H9 (cell line): ENCODE measurements at regions not wholly inside any gene's neighbourhood (a gene's known extent, or its start where the extent isn't known, plus 50 kb on each side); places are given as distances from the start of the nearest gene placed in this dataset.

ENCODE experiments used
- DNase-seq: peaks from one replicate; pipeline ENCODE4 v3.0.0-alpha.2; 2017
- H2AFZ ChIP-seq: one replicate; pipeline ENCODE4 v1.6.1; 2013; ENCODE audit warnings: mild to moderate bottlenecking, low read length, control low read depth, moderate library complexity
- H2AK5ac ChIP-seq: 2 replicates; pipeline ENCODE4 v1.6.1; 2013; ENCODE audit warnings: low read length, control low read depth, mixed read lengths; ENCODE audit not compliant: insufficient read length
- H2BK120ac ChIP-seq: one replicate; pipeline ENCODE4 v1.6.1; 2013; ENCODE audit warnings: low read depth, mild to moderate bottlenecking, low read length, control low read depth, inconsistent platforms; ENCODE audit not compliant: poor library complexity, severe bottlenecking
- H2BK12ac ChIP-seq: 2 replicates; pipeline ENCODE4 v1.6.1; 2013; ENCODE audit warnings: low read length, control low read depth, mixed read lengths, low read depth; ENCODE audit not compliant: insufficient read length
- H2BK15ac ChIP-seq: 2 replicates; pipeline ENCODE4 v1.6.1; 2013; ENCODE audit warnings: low read depth, low read length, control low read depth
- H2BK20ac ChIP-seq: one replicate; pipeline ENCODE4 v1.6.1; 2013; ENCODE audit warnings: low read depth, mild to moderate bottlenecking, low read length, control low read depth, inconsistent platforms; ENCODE audit not compliant: poor library complexity, severe bottlenecking
- H2BK5ac ChIP-seq: 2 replicates; pipeline ENCODE4 v1.6.1; 2013; ENCODE audit warnings: low read length, control low read depth, mixed read lengths; ENCODE audit not compliant: insufficient read length
- H3K14ac ChIP-seq: 2 replicates; pipeline ENCODE4 v1.6.1; 2013; ENCODE audit warnings: low read length, control low read depth; ENCODE audit not compliant: insufficient read depth
- H3K18ac ChIP-seq: 2 replicates; pipeline ENCODE4 v1.6.1; 2013; ENCODE audit warnings: low read depth, mild to moderate bottlenecking, mixed read lengths, low read length, control low read depth; ENCODE audit not compliant: insufficient read length
- H3K23ac ChIP-seq: 2 replicates; pipeline ENCODE4 v1.6.1; 2013; ENCODE audit warnings: low read length, control low read depth, mixed read lengths, low read depth; ENCODE audit not compliant: insufficient read length
- H3K23me2 ChIP-seq: 2 replicates; pipeline ENCODE4 v1.6.1; 2013; ENCODE audit warnings: low read depth, mild to moderate bottlenecking, mixed read lengths, low read length, control low read depth; ENCODE audit not compliant: insufficient read length, poor library complexity, severe bottlenecking
- H3K27ac ChIP-seq: 2 replicates; pipeline ENCODE4 v1.5.1; 2013; ENCODE audit warnings: low read length, control low read depth, mixed read lengths, low read depth; ENCODE audit not compliant: insufficient read length
- H3K27me3 ChIP-seq: 2 replicates; pipeline ENCODE4 v1.6.1; 2013; ENCODE audit warnings: low read length, control low read depth, inconsistent platforms; ENCODE audit not compliant: insufficient read depth
- H3K4ac ChIP-seq: 2 replicates; pipeline ENCODE4 v1.6.1; 2013; ENCODE audit warnings: low read depth, mild to moderate bottlenecking, control low read depth, inconsistent platforms, low read length, moderate library complexity
- H3K4me1 ChIP-seq: 2 replicates; pipeline ENCODE4 v1.6.1; 2013; ENCODE audit warnings: low read length, control low read depth, inconsistent platforms; ENCODE audit not compliant: insufficient read depth
- H3K4me2 ChIP-seq: 2 replicates; pipeline ENCODE4 v1.6.1; 2013; ENCODE audit warnings: low read length, control low read depth, mixed read lengths; ENCODE audit not compliant: insufficient read length, insufficient read depth
- H3K56ac ChIP-seq: 2 replicates; pipeline ENCODE4 v1.6.1; 2013; ENCODE audit warnings: low read depth, mild to moderate bottlenecking, mixed read lengths, low read length, control low read depth; ENCODE audit not compliant: insufficient read length
- H3K79me1 ChIP-seq: 2 replicates; pipeline ENCODE4 v1.6.1; 2013; ENCODE audit warnings: low read depth, mild to moderate bottlenecking, moderate library complexity, low read length, control low read depth, inconsistent platforms; ENCODE audit not compliant: insufficient read depth, poor library complexity, severe bottlenecking
- H3K79me2 ChIP-seq: 2 replicates; pipeline ENCODE4 v1.6.1; 2013; ENCODE audit warnings: low read length, control low read depth, inconsistent platforms; ENCODE audit not compliant: insufficient read depth
- H3K9ac ChIP-seq: 2 replicates; pipeline ENCODE4 v1.6.1; 2013; ENCODE audit warnings: low read length, control low read depth, mixed read lengths; ENCODE audit not compliant: insufficient read length; ENCODE audit errors: extremely low read depth
- H3K9me3 ChIP-seq: one replicate; pipeline ENCODE4 v1.6.1; 2013; ENCODE audit warnings: low read depth, low read length, inconsistent platforms; ENCODE audit not compliant: control insufficient read depth
- H3T11ph ChIP-seq: one replicate; pipeline ENCODE4 v1.6.1; 2013; ENCODE audit warnings: mild to moderate bottlenecking, low read length, control low read depth, inconsistent platforms
- H4K20me1 ChIP-seq: one replicate; pipeline ENCODE4 v1.6.1; 2013; ENCODE audit not compliant: control insufficient read depth, insufficient read length, insufficient read depth
- H4K5ac ChIP-seq: 2 replicates; pipeline ENCODE4 v1.6.1; 2013; ENCODE audit warnings: low read depth, mild to moderate bottlenecking, mixed read lengths, low read length, control low read depth; ENCODE audit not compliant: insufficient read length
- H4K8ac ChIP-seq: replicated peaks from 2 replicates; pipeline ENCODE4 v1.6.1; 2013; ENCODE audit warnings: low read length, control low read depth, mixed read lengths, low read depth; ENCODE audit not compliant: insufficient read length
- H4K91ac ChIP-seq: 2 replicates; pipeline ENCODE4 v1.6.1; 2013; ENCODE audit warnings: low read depth, mild to moderate bottlenecking, moderate library complexity, mixed read lengths, low read length, control low read depth; ENCODE audit not compliant: insufficient read length
- H3K27ac Mint-ChIP-seq, 3 experiments: 2 replicates in 2 of 3; 3 replicates in 1 of 3; pipeline ENCODE4 v1.8.0; 2020 to 2021; ENCODE audit warnings: mixed read lengths in 3 of 3, mild to moderate bottlenecking in 1 of 3, moderate library complexity in 1 of 3
- H3K27me3 Mint-ChIP-seq: 2 replicates; pipeline ENCODE4 v1.8.0; 2021; ENCODE audit warnings: low read depth, mild to moderate bottlenecking, moderate library complexity, mixed read lengths
- H3K36me3 Mint-ChIP-seq, 3 experiments: 2 replicates in 2 of 3; 3 replicates in 1 of 3; pipeline ENCODE4 v1.8.0; 2020 to 2021; ENCODE audit warnings: low read depth in 3 of 3, mixed read lengths in 3 of 3; ENCODE audit not compliant: insufficient read depth in 1 of 3
- H3K4me1 Mint-ChIP-seq, 2 experiments: 2 replicates each; pipeline ENCODE4 v1.8.0; 2020; ENCODE audit warnings: mixed read lengths in 2 of 2
- H3K4me3 Mint-ChIP-seq, 2 experiments: 2 replicates in 1 of 2; 3 replicates in 1 of 2; pipeline ENCODE4 v1.8.0; 2020 to 2021; ENCODE audit warnings: mild to moderate bottlenecking in 2 of 2, mixed read lengths in 2 of 2, moderate library complexity in 1 of 2
- H3K9me3 Mint-ChIP-seq, 2 experiments: 2 replicates in 1 of 2; 3 replicates in 1 of 2; pipeline ENCODE4 v1.8.0; 2020; ENCODE audit warnings: mild to moderate bottlenecking in 2 of 2, mixed read lengths in 2 of 2, moderate library complexity in 1 of 2
- WGBS: extraction: QIAGEN DNeasy Blood & Tissue Kit; methylation state at CpG from one replicate; pipeline ENCODE4 v1.1.7; 2013; ENCODE audit warnings: missing lambda C conversion rate, low lambda C conversion rate, mixed read lengths; ENCODE audit not compliant: insufficient read length; ENCODE audit errors: extremely low coverage; 5-methylcytosine and 5-hydroxymethylcytosine counted together
- TF ChIP-seq, protein P1 (sequence below): fragments of 200-600 bp; sonication (generic); conservative IDR thresholded peaks from 3 replicates; pipeline ENCODE4 v1.8.0; 2021; ENCODE audit warnings: antibody characterized with exemption, mild to moderate bottlenecking

DNA sequence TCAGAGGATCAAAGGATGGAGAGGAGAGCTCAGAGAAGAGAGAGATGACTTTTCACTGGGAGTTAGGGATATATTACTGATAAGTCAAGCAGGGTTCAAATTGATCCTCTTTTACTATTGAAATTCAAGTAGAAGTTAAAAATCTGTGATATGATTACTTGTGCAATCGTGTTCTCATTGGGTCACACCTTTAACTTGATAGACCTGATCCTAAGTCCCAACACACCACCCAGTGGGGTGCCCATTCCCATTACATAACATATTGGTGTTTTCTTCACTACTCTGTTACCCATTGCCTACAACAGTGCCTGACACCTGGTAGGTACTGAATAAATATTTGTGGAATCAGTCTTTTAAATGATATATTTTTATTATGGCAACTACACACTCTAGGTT, 66.4 kb upstream of the PICALM start:
- Histone ChIP-seq H3K56ac (no peak overlapping the region), H3K79me2 (no peaks in the 10 kb centered on the region), H4K5ac (no peak overlapping the region), H3K27me3 (no peaks in the 10 kb centered on the region), H3K4me2 (no peak overlapping the region), H3K9ac (no peak overlapping the region), H3K18ac (no peak overlapping the region), H2AK5ac (no peak overlapping the region), H3K23ac (no peak overlapping the region), H3K4me1 (no peaks in the 10 kb centered on the region), H3K14ac (no peak overlapping the region), H4K91ac (no peak overlapping the region), H2AFZ (no peak overlapping the region), H3K79me1 (no peaks in the 10 kb centered on the region), H3T11ph (no peak overlapping the region), H4K20me1 (no peaks in the 10 kb centered on the region), H2BK20ac (no peak overlapping the region), H4K8ac (no peak overlapping the region), H3K4ac (no peak overlapping the region), H3K9me3 (no peaks in the 10 kb centered on the region), H2BK120ac (no peak overlapping the region), H2BK5ac (no peak overlapping the region), H3K23me2 (no peaks in the 10 kb centered on the region), H2BK15ac (no peak overlapping the region), H3K27ac (no peak overlapping the region), H2BK12ac (no peak overlapping the region)
- Mint-ChIP-seq H3K27ac (no peak overlapping the region), H3K4me1 (no peaks in the 10 kb centered on the region), H3K36me3 (no peaks in the 10 kb centered on the region), H3K4me3 (no peak overlapping the region), H3K27me3 (no peaks in the 10 kb centered on the region), H3K9me3 (no peaks in the 10 kb centered on the region)
- TF ChIP-seq, protein P1, sequence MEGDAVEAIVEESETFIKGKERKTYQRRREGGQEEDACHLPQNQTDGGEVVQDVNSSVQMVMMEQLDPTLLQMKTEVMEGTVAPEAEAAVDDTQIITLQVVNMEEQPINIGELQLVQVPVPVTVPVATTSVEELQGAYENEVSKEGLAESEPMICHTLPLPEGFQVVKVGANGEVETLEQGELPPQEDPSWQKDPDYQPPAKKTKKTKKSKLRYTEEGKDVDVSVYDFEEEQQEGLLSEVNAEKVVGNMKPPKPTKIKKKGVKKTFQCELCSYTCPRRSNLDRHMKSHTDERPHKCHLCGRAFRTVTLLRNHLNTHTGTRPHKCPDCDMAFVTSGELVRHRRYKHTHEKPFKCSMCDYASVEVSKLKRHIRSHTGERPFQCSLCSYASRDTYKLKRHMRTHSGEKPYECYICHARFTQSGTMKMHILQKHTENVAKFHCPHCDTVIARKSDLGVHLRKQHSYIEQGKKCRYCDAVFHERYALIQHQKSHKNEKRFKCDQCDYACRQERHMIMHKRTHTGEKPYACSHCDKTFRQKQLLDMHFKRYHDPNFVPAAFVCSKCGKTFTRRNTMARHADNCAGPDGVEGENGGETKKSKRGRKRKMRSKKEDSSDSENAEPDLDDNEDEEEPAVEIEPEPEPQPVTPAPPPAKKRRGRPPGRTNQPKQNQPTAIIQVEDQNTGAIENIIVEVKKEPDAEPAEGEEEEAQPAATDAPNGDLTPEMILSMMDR: no peak
- no CpG with 5 or more reads among the region's 1 CpG for WGBS
- DNase-seq: no peak
